Inferior parietal cortex (tissue), 1 donor: ENCODE measurements at regions not wholly inside any gene's neighbourhood (a gene's known extent, or its start where the extent isn't known, plus 50 kb on each side); places are given as distances from the start of the nearest gene placed in this dataset.

Experiments
- DNase-seq: peaks from one replicate; pipeline ENCODE4 v3.0.0-alpha.2; 2016; ENCODE audit errors: extremely low spot score

DNA sequence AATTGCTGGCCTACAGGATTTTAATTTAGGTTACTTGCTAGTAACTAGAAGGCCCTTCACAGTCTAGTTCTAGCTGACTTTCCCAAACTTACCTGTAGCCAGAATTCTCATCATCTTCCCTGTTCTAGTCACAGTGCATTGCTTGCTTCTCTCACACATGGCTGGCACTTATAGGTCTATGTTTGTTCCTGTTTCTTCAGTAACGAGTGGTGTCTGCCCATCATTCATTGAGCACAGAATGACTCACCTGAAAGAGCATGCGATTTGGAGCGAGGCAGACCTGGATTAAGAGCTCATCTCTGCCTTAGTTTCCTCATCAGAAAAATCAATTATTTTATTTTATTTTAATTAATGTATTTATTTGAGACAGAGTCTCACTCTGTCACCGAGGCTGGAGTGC lies 201.7 kb upstream of the ANK2 start:
- DNase-seq = no peak

GRCh38 chr4:112848911-112849310 lies 200.5 kb upstream of the ANK2 start:
- no peak for DNase-seq

DNA sequence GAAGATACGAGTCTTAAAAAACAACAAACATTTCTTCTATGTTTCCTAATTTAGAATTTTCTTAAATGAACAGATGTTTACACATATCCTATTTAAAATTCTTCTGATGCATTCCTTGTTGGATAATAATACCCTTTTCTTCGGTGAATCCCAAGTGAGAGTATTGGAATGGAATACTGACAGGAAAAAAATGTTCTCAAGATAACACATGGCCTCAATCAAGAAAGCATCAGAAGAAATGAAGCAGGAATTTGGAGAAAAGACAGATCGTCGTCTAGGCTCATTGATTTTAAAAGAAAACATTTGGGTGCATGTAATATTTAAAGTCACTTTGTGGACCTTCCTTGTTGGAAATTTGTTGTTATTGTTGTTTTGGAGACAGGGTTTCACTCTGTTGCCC lies 196.9 kb upstream of the ANK2 start:
- DNase-seq = no peak

GRCh38 chr4:112853662-112854256 lies 195.7 kb upstream of the ANK2 start:
- peak; percentile 55 for DNase-seq

GRCh38 chr4:112854420-112854819 lies 195.0 kb upstream of the ANK2 start:
- no peak for DNase-seq

GRCh38 chr4:112855058-112855457 lies 194.4 kb upstream of the ANK2 start:
- peak; percentile 64 for DNase-seq

GRCh38 chr4:112857461-112857860 lies 192.0 kb upstream of the ANK2 start:
- peak; percentile 59 for DNase-seq

GRCh38 chr4:112858751-112859150 lies 190.7 kb upstream of the ANK2 start:
- DNase-seq = no peak

GRCh38 chr4:112859456-112860184 lies 189.8 kb upstream of the ANK2 start:
- no peak for DNase-seq

- no peak for DNase-seq
Observed at GRCh38 chr4:112860830-112861690, 188.4 kb upstream of the ANK2 start.

- peak; percentile 51 for DNase-seq
Observed at GRCh38 chr4:112861691-112862674, 187.5 kb upstream of the ANK2 start.

DNA sequence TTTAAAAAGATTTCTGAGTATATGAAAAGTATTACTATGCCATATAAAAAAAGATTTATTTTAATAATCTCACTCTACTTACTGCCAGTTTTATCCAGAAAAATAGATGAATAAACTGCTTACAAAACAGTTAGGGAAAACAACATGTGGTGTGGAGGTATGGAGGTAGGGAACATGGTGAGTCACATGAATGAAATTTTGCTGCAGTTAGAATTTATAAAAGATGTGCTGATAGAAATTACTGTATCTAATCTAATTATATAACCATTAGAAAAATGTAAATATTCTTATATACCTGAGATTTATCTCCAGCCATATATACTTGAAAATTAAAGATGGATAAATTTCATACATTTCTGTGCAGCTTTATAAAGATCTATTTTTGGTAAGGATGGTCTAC lies 184.0 kb upstream of the ANK2 start:
- DNase-seq = no peak

DNA sequence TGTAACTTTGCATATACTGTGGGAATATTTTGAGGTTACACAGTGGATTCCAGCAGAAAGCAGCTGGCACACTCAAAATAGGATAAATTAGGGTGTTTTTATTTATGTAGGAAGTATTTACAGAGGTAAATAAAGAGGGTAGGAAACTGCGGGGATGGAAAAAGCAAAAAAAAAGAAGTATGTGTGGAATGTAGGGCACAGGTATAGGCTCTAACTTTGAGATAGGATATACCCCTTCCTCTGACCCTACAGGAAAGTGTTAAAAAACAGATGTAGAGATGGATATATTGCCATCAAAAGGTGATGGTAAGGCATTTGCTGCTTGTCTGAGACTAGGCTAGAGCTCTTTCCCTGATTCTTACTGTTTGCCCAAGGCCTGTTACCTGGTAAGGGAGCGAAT lies 173.1 kb upstream of the ANK2 start:
- no peak for DNase-seq

GRCh38 chr4:112881842-112882241 lies 167.6 kb upstream of the ANK2 start:
- no peak for DNase-seq

- DNase-seq = no peak
Observed at GRCh38 chr4:112882286-112882685, 167.2 kb upstream of the ANK2 start.

GRCh38 chr4:112884406-112884805 lies 165.0 kb upstream of the ANK2 start:
- DNase-seq = no peak

DNA sequence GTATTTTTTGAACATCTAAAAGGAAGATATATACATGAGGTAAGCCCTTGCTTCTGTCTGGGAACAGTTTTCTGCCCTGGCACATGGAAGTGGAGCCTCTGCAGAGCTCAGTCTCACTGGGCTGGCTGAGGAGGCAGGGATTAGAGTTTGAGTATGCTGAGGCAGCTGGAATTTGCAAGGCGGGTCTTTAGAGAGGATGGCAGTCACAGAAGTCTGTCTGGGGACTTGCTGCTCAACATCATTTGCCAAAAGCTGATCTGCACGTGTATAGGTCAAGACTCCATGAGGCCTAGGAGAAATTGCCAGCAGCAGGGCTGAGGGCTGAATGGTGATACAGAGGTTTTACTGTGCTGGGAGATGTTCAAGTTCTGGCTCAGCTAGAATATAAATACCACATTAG lies 163.6 kb upstream of the ANK2 start:
- no peak for DNase-seq

DNA sequence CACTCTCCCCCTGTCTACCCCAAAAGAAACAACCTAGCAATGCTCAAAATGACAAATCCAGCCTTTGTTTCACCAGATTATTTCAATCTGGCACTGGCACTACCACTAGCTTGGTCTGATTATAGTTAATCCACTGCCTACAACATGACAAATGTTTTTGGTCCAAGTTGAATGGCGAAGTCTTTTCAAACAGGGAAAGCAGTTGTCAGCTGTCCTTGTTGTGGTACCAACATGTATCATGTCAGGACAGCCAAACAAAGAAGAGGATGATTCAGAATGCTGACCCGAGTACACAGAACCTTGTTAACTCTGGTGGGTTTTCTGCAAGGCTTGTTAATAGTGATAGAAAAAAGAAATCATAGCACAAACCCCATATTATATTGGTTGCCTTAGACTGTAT lies 160.8 kb upstream of the ANK2 start:
- DNase-seq = no peak

- no peak for DNase-seq
Observed at GRCh38 chr4:112889199-112889598, 160.3 kb upstream of the ANK2 start.

DNA sequence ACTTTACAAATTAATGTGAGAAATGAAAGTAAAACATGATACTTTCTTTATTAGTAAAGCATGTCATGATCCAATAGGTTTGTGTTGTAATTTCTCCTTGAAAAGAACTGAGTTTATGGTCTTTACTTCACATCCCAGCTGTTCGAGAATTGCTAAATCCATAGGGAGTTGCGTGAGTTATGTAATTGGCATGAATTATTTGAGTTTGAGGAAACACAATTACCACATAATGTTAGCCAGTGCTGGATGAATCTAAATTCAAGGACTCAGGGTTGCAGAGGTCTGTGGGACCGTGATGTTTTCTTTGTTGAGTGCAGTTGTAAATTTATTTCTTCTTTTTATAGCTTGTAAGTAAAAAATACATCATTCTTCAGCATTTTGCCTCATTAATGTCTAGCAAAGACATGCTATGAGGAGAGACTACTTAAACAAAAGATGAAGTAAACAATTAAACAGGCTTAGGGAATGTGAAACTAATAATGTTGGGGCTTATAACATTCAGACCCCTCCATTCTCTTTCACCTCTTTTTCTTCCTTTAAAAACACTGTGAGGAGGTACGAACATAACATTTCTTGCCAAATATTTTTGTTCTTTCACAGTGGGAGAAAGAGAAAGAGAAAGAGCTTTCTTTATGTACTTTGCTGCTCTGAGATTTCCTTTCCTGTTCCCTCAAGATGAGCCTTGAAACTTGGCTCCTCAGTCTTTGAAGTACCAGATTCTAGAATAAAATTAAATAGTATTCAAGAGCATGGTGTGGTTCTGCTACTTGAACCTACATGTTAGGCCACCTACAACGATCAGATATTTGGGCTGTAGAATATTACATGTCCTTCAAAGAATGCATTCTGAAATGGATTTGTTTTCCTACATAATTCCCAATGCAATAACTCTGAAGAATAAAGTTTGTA lies 159.6 kb upstream of the ANK2 start:
- DNase-seq = no peak

GRCh38 chr4:112894480-112894879 lies 155.0 kb upstream of the ANK2 start:
- DNase-seq = no peak
